ENCODE measurements at regions not wholly inside any gene's neighbourhood (a gene's known extent, or its start where the extent isn't known, plus 50 kb on each side); places are given as distances from the start of the nearest gene placed in this dataset.

DNA sequence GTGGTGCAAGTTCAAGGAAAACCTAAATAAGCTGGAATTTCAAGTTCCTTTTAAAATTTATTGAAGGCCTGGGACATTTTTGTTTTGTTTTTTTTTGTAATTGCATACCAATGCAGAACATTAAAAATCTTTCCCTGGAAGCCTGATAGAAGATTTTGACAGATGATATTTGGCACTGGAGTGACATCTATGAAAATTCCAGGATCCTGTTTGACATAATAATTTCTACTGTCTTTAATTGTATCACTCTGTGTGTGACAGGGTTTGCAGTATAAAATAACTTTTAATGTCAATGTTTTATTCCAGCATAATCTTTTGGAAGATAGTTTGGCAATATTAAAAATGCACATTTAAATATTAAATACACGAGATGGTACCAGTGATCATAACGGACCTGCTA is 514.2 kb upstream of the ACO1 start:
- no peak for TF ChIP-seq POLR2A (IDR thresholded peaks at IDR 0.05)
- TF ChIP-seq, protein P1, sequence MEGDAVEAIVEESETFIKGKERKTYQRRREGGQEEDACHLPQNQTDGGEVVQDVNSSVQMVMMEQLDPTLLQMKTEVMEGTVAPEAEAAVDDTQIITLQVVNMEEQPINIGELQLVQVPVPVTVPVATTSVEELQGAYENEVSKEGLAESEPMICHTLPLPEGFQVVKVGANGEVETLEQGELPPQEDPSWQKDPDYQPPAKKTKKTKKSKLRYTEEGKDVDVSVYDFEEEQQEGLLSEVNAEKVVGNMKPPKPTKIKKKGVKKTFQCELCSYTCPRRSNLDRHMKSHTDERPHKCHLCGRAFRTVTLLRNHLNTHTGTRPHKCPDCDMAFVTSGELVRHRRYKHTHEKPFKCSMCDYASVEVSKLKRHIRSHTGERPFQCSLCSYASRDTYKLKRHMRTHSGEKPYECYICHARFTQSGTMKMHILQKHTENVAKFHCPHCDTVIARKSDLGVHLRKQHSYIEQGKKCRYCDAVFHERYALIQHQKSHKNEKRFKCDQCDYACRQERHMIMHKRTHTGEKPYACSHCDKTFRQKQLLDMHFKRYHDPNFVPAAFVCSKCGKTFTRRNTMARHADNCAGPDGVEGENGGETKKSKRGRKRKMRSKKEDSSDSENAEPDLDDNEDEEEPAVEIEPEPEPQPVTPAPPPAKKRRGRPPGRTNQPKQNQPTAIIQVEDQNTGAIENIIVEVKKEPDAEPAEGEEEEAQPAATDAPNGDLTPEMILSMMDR (IDR thresholded peaks at IDR 0.05) = no peak
- TF ChIP-seq POLR2AphosphoS5 (IDR thresholded peaks at IDR 0.05) = no peak
- no peaks in the 10 kb centered on the region for H3K27me3 ChIP-seq (replicated peaks; ENCODE audit: insufficient read depth)
- no peak overlapping the region for H3K4me3 ChIP-seq
- H3K4me1 ChIP-seq (replicated peaks) = no peaks in the 10 kb centered on the region
- intact Hi-C loops (cut with DNase I) = no loop called here
- 72% methylated on average over 2 of the region's 2 CpGs for WGBS
- H3K36me3 ChIP-seq = no peaks in the 10 kb centered on the region
- no peak overlapping the region for H3K27ac ChIP-seq
- H3K9me3 ChIP-seq = no peaks in the 10 kb centered on the region
- no peak for DNase-seq (ENCODE audit: low spot score)

DNA sequence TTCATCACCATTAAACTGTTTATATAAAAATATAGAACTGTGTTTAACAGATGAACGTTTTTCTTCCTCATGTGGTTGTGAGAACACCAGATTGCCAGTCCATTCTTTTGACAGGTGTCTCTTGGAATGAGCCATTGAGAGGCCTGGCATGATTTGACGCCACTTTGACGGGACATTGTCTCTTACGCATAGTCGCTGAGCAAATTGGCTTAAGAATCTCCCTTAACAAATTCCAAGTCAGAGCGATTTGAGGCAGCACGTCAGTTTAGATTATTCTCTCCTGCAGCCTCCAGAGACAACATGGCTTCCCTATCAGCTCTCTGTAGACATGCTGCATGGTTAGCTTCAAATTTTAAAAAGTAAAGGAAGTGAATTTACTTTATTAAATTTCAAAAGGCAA is 510.7 kb upstream of the ACO1 start:
- Histone ChIP-seq H3K36me3 (no peaks in the 10 kb centered on the region), H3K4me1 (replicated peaks) (no peaks in the 10 kb centered on the region), H3K4me3 (no peak overlapping the region), H3K27ac (no peak overlapping the region), H3K9me3 (no peaks in the 10 kb centered on the region), H3K27me3 (replicated peaks; ENCODE audit: insufficient read depth) (no peaks in the 10 kb centered on the region)
- intact Hi-C loops (cut with DNase I) = no loop called here
- TF ChIP-seq POLR2A (IDR thresholded peaks at IDR 0.05) (no peak), POLR2AphosphoS5 (IDR thresholded peaks at IDR 0.05) (no peak)
- WGBS = 85% methylated on average over 7 of the region's 7 CpGs
- no peak for DNase-seq (ENCODE audit: low spot score)

DNA sequence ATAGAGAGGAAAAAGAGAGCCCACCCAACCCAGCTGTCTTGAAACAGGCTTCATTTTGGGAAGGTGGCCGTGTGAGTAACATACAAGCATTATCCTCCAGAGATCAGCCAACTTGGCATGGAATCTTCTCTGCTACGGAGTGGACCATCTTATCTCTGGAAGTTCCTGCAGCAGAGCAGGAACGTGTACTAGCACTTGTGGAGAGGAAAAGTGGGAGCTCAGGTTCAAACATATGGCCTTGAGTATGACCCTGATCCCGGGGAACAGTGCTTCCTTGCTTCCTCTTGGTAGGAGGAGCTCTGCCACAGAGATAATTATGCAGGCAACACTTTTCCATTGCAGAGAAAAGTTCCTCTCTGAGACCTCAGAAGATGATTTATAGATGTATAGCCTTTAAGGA is 490.4 kb upstream of the ACO1 start:
- TF ChIP-seq, protein P1 (IDR thresholded peaks at IDR 0.05) = no peak
- WGBS = 44% methylated on average over 4 of the region's 4 CpGs
- Histone ChIP-seq H3K27ac (no peak overlapping the region), H3K36me3 (no peaks in the 10 kb centered on the region), H3K27me3 (replicated peaks; ENCODE audit: insufficient read depth) (no peaks in the 10 kb centered on the region), H3K4me3 (no peak overlapping the region), H3K9me3 (no peaks in the 10 kb centered on the region), H3K4me1 (replicated peaks) (no peaks in the 10 kb centered on the region)
- no peak for DNase-seq (ENCODE audit: low spot score)
- intact Hi-C loops (cut with DNase I) = no loop called here

- H3K36me3 ChIP-seq = no peaks in the 10 kb centered on the region
- no peaks in the 10 kb centered on the region for H3K27me3 ChIP-seq (replicated peaks; ENCODE audit: insufficient read depth)
- H3K4me3 ChIP-seq = no peak overlapping the region
- H3K9me3 ChIP-seq = no peaks in the 10 kb centered on the region
- TF ChIP-seq, protein P1 (IDR thresholded peaks at IDR 0.05) = no peak
- no peak for TF ChIP-seq POLR2AphosphoS5 (IDR thresholded peaks at IDR 0.05)
- no peak for TF ChIP-seq POLR2A (IDR thresholded peaks at IDR 0.05)
- no peak overlapping the region for H3K27ac ChIP-seq
- intact Hi-C loops (cut with DNase I) = no loop called here
- WGBS = 64% methylated on average over 6 of the region's 6 CpGs
- H3K4me1 ChIP-seq (replicated peaks) = no peaks in the 10 kb centered on the region
- no peak for DNase-seq (ENCODE audit: low spot score)
Observed at GRCh38 chr9:31908158-31908890, 476.1 kb upstream of the ACO1 start.

DNA sequence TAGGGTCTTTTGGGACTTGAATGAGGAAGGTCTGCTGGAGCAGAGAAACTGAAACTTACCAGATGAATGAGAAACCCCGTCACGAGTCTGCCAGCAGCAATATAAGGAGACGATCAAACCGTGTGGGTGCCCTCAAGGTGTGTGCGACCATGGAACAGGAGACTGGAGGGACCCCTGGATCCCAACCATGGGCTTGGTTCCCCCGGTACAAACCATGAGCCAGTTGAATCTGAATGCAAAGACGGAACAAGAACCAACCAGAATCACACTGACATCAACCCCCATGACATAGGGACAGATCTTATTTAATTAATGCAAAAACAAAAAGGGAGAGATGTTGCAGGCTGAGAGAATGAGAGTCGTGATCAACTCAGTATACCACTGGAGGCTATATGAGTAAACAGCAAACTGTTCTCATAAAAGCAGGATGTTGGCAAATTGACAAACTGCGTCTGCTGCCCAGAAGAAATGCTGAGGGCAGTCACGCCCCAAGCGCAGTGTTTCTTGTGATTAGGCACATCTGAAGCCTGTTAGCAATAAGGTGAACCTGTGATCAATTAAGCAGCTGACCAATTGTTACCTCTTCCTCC is 475.5 kb upstream of the ACO1 start:
- H3K4me1 ChIP-seq (replicated peaks) = no peaks in the 10 kb centered on the region
- 68% methylated on average over 11 of the region's 11 CpGs for WGBS
- H3K4me3 ChIP-seq = no peak overlapping the region
- TF ChIP-seq, protein P1 (IDR thresholded peaks at IDR 0.05) = no peak
- no peak for TF ChIP-seq POLR2A (IDR thresholded peaks at IDR 0.05)
- TF ChIP-seq POLR2AphosphoS5 (IDR thresholded peaks at IDR 0.05) = no peak
- intact Hi-C loops (cut with DNase I) = no loop called here
- no peaks in the 10 kb centered on the region for H3K27me3 ChIP-seq (replicated peaks; ENCODE audit: insufficient read depth)
- no peaks in the 10 kb centered on the region for H3K9me3 ChIP-seq
- DNase-seq (ENCODE audit: low spot score) = no peak
- H3K27ac ChIP-seq = no peak overlapping the region
- H3K36me3 ChIP-seq = no peaks in the 10 kb centered on the region

Measured in prostate gland (tissue), 2 donors.